ENCODE measurements at regions not wholly inside any gene's neighbourhood (a gene's known extent, or its start where the extent isn't known, plus 50 kb on each side); places are given as distances from the start of the nearest gene placed in this dataset.

DNA sequence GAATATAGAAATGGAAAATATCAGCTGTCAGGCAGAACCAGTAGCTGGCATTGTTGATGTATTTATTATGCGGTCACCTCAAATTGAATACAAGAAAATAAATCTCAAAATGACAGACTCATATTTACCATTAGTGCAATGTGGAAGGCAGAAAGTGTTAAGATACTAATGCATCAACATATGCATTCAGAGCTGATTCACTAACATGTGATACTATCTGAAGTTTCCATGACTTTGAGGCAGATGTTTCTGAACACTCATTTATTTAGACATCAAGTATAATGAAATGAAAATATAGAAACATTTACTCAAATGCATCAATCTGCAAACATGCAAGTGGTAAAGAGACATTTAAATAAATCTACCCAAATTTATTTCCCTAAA, 474.2 kb upstream of the SLC10A2 start:
- TF ChIP-seq, protein P1, sequence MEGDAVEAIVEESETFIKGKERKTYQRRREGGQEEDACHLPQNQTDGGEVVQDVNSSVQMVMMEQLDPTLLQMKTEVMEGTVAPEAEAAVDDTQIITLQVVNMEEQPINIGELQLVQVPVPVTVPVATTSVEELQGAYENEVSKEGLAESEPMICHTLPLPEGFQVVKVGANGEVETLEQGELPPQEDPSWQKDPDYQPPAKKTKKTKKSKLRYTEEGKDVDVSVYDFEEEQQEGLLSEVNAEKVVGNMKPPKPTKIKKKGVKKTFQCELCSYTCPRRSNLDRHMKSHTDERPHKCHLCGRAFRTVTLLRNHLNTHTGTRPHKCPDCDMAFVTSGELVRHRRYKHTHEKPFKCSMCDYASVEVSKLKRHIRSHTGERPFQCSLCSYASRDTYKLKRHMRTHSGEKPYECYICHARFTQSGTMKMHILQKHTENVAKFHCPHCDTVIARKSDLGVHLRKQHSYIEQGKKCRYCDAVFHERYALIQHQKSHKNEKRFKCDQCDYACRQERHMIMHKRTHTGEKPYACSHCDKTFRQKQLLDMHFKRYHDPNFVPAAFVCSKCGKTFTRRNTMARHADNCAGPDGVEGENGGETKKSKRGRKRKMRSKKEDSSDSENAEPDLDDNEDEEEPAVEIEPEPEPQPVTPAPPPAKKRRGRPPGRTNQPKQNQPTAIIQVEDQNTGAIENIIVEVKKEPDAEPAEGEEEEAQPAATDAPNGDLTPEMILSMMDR (conservative IDR thresholded peaks at IDR 0.05; ENCODE audit: low read depth, low read length), result no peak
- TF ChIP-seq EZH2 (IDR thresholded peaks at IDR 0.05; ENCODE audit: low read length, unreplicated experiment) (no peak), EZH2phosphoT487 (IDR thresholded peaks at IDR 0.05; ENCODE audit: borderline replicate concordance, low read length) (no peak)
